Endodermal cell (in vitro differentiated cells): ENCODE measurements at regions not wholly inside any gene's neighbourhood (a gene's known extent, or its start where the extent isn't known, plus 50 kb on each side); places are given as distances from the start of the nearest gene placed in this dataset.

Experiments
- DNase-seq: peaks from one replicate; pipeline ENCODE4 v3.0.0-alpha.2; 2017
- H3K27ac ChIP-seq: 2 replicates; pipeline ENCODE4 v1.5.1; 2013; ENCODE audit warnings: mild to moderate bottlenecking, low read depth, low read length, moderate library complexity
- H3K27me3 ChIP-seq: 2 replicates; pipeline ENCODE4 v1.6.1; 2013; ENCODE audit warnings: mild to moderate bottlenecking, low read length, moderate library complexity; ENCODE audit not compliant: insufficient read depth, control insufficient read depth, poor library complexity, severe bottlenecking
- H3K36me3 ChIP-seq: 2 replicates; pipeline ENCODE4 v1.7.0; 2013; ENCODE audit warnings: mild to moderate bottlenecking, low read length, moderate library complexity; ENCODE audit not compliant: control insufficient read depth, insufficient read depth
- H3K4me1 ChIP-seq: one replicate; pipeline ENCODE4 v1.7.0; 2013; ENCODE audit warnings: low read length; ENCODE audit not compliant: control insufficient read depth, insufficient read depth
- H3K4me3 ChIP-seq: 2 replicates; pipeline ENCODE4 v1.5.1; 2013; ENCODE audit warnings: mild to moderate bottlenecking, low read length, moderate library complexity
- H3K9ac ChIP-seq: 2 replicates; pipeline ENCODE4 v1.6.1; 2013; ENCODE audit warnings: mild to moderate bottlenecking, low read length, moderate library complexity; ENCODE audit not compliant: poor library complexity, severe bottlenecking; ENCODE audit errors: extremely low read depth
- H3K9me3 ChIP-seq: 2 replicates; pipeline ENCODE4 v1.6.1; 2013; ENCODE audit warnings: mild to moderate bottlenecking, low read length, moderate library complexity; ENCODE audit not compliant: control insufficient read depth
- H3K27ac Mint-ChIP-seq: 2 replicates; pipeline ENCODE4 v1.8.0; 2020; ENCODE audit warnings: mixed read lengths
- H3K27me3 Mint-ChIP-seq: 2 replicates; pipeline ENCODE4 v1.8.0; 2021; ENCODE audit warnings: mild to moderate bottlenecking, mixed read lengths; ENCODE audit not compliant: insufficient read depth
- H3K36me3 Mint-ChIP-seq: 2 replicates; pipeline ENCODE4 v1.8.0; 2020; ENCODE audit warnings: low read depth, mixed read lengths
- H3K4me1 Mint-ChIP-seq: 2 replicates; pipeline ENCODE4 v1.8.0; 2020; ENCODE audit warnings: mixed read lengths
- H3K4me3 Mint-ChIP-seq: 2 replicates; pipeline ENCODE4 v1.8.0; 2020; ENCODE audit warnings: mild to moderate bottlenecking, moderate library complexity, mixed read lengths
- H3K9me3 Mint-ChIP-seq: 2 replicates; pipeline ENCODE4 v1.8.0; 2020; ENCODE audit warnings: mild to moderate bottlenecking, mixed read lengths
- CTCF ChIP-seq: fragments of 200-600 bp; sonication (generic); conservative IDR thresholded peaks from 2 replicates; pipeline ENCODE4 v1.5.0; 2021; ENCODE audit warnings: antibody characterized with exemption, mild to moderate bottlenecking
- WGBS, 2 experiments: methylation state at CpG; one replicate each; pipeline versions ENCODE4 v1.1.5 to v1.1.7; 2013; ENCODE audit warnings: missing lambda C conversion rate in 2 of 2, mixed read lengths in 1 of 2; ENCODE audit not compliant: insufficient coverage in 1 of 2, insufficient read length in 1 of 2; 5-methylcytosine and 5-hydroxymethylcytosine counted together

GRCh38 chr10:16367621-16368292 lies 69.1 kb upstream of the PTER start:
- peaks cover 3% of the 10 kb centered on the region for H3K9me3 ChIP-seq
- 94% methylated on average over 5 to 7 of the region's 7 CpGs for WGBS, 2 experiments
- Mint-ChIP-seq H3K27ac (no peak overlapping the region), H3K4me1 (no peaks in the 10 kb centered on the region), H3K9me3 (peaks cover under 1% of the 10 kb centered on the region), H3K27me3 (no peaks in the 10 kb centered on the region), H3K36me3 (no peaks in the 10 kb centered on the region), H3K4me3 (no peak overlapping the region)
- H3K36me3 ChIP-seq: no peaks in the 10 kb centered on the region
- H3K9ac ChIP-seq: no peak overlapping the region
- H3K4me3 ChIP-seq: no peak overlapping the region
- H3K4me1 ChIP-seq: no peaks in the 10 kb centered on the region
- DNase-seq: no peak
- no peak for TF ChIP-seq CTCF
- no peak overlapping the region for H3K27ac ChIP-seq
- no peaks in the 10 kb centered on the region for H3K27me3 ChIP-seq

GRCh38 chr10:16381083-16381482 lies 55.7 kb upstream of the PTER start:
- DNase-seq: no peak
- Mint-ChIP-seq H3K36me3 (no peaks in the 10 kb centered on the region), H3K4me1 (no peaks in the 10 kb centered on the region), H3K27ac (no peak overlapping the region), H3K9me3 (no peaks in the 10 kb centered on the region), H3K4me3 (no peak overlapping the region), H3K27me3 (no peaks in the 10 kb centered on the region)
- Histone ChIP-seq H3K36me3 (no peaks in the 10 kb centered on the region), H3K4me1 (no peaks in the 10 kb centered on the region), H3K9me3 (no peaks in the 10 kb centered on the region), H3K9ac (no peak overlapping the region), H3K27ac (no peak overlapping the region), H3K27me3 (no peaks in the 10 kb centered on the region), H3K4me3 (no peak overlapping the region)
- WGBS, 2 experiments: 90 to 92% methylated on average over 3 of the region's 3 CpGs
- no peak for TF ChIP-seq CTCF

GRCh38 chr10:16384021-16384420 lies 52.8 kb upstream of the PTER start:
- H3K4me1 Mint-ChIP-seq: peaks cover 5% of the 10 kb centered on the region
- peaks cover 2% of the 10 kb centered on the region for H3K27me3 Mint-ChIP-seq
- no peak for TF ChIP-seq CTCF
- WGBS, 2 experiments: 87 to 88% methylated on average over 11 to 12 of the region's 12 CpGs
- Histone ChIP-seq H3K4me1 (no peaks in the 10 kb centered on the region), H3K4me3 (no peak overlapping the region), H3K9ac (no peak overlapping the region), H3K27ac (no peak overlapping the region), H3K36me3 (no peaks in the 10 kb centered on the region), H3K9me3 (no peaks in the 10 kb centered on the region), H3K27me3 (no peaks in the 10 kb centered on the region)
- no peak overlapping the region for H3K27ac Mint-ChIP-seq
- DNase-seq: no peak
- H3K4me3 Mint-ChIP-seq: no peak overlapping the region
- H3K9me3 Mint-ChIP-seq: no peaks in the 10 kb centered on the region
- H3K36me3 Mint-ChIP-seq: no peaks in the 10 kb centered on the region
